Neural progenitor cell (in vitro differentiated cells): ENCODE measurements at regions not wholly inside any gene's neighbourhood (a gene's known extent, or its start where the extent isn't known, plus 50 kb on each side); places are given as distances from the start of the nearest gene placed in this dataset.

Experiments
- EZH2 ChIP-seq: fragments of 200-600 bp; sonication (generic); IDR thresholded peaks from 2 replicates; pipeline ENCODE4 v1.6.1; 2017; ENCODE audit warnings: antibody characterized with exemption, mild to moderate bottlenecking, moderate library complexity
- TF ChIP-seq, protein P1 (sequence below): fragments of 200-600 bp; sonication (generic); IDR thresholded peaks from 2 replicates; pipeline ENCODE4 v1.5.1; 2017; ENCODE audit warnings: antibody characterized with exemption, mild to moderate bottlenecking

DNA sequence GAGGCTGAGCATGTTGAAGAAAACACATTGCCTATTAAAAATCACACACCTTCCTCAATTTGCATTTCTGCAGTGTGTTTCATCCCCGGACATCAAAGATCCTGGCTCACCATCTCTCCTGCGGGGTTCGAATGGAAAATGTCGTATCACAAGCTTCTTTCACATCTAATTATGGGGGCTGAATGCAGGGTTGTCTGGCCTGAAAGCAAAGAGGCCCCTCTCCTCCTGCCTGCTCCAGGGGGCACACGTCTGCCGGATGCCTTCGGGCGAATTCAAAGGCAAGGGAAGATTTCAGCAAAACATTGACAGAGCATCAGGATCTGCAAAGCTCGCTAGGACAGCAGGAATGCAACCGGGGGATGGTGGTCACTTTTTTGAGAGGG is 1447.7 kb downstream of the TBC1D22A start:
- TF ChIP-seq EZH2: no peak
- TF ChIP-seq, protein P1, sequence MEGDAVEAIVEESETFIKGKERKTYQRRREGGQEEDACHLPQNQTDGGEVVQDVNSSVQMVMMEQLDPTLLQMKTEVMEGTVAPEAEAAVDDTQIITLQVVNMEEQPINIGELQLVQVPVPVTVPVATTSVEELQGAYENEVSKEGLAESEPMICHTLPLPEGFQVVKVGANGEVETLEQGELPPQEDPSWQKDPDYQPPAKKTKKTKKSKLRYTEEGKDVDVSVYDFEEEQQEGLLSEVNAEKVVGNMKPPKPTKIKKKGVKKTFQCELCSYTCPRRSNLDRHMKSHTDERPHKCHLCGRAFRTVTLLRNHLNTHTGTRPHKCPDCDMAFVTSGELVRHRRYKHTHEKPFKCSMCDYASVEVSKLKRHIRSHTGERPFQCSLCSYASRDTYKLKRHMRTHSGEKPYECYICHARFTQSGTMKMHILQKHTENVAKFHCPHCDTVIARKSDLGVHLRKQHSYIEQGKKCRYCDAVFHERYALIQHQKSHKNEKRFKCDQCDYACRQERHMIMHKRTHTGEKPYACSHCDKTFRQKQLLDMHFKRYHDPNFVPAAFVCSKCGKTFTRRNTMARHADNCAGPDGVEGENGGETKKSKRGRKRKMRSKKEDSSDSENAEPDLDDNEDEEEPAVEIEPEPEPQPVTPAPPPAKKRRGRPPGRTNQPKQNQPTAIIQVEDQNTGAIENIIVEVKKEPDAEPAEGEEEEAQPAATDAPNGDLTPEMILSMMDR: peak; percentile 12
